OCI-LY3 (cell line): ENCODE measurements at regions not wholly inside any gene's neighbourhood (a gene's known extent, or its start where the extent isn't known, plus 50 kb on each side); places are given as distances from the start of the nearest gene placed in this dataset.
A peak's percentile ranks its signal among the peaks of the same experiment; 100 is the strongest.

Experiments
- H2AFZ ChIP-seq: fragments of 200-600, 300-600 bp; shearing (Covaris generic); 2 replicates; pipeline ENCODE4 v1.6.0; 2014; ENCODE audit warnings: antibody characterized with exemption, low read depth, low read length
- H3K27ac ChIP-seq: fragments of 200-600, 300-600 bp; sonication (generic); 2 replicates; pipeline ENCODE4 v1.5.1; 2014; ENCODE audit warnings: mild to moderate bottlenecking, low read length, moderate library complexity, mixed read lengths
- H3K27me3 ChIP-seq: fragments of 200-600, 300-600 bp; sonication (generic); 2 replicates; pipeline ENCODE4 v1.6.1; 2014; ENCODE audit warnings: low read depth, low read length, mixed read lengths
- H3K36me3 ChIP-seq: fragments of 200-600, 300-600 bp; sonication (generic); replicated peaks from 2 replicates; pipeline ENCODE3; 2014; ENCODE audit warnings: low read depth, low read length, mixed read lengths
- H3K4me1 ChIP-seq: fragments of 300-600, 200-600 bp; sonication (generic); 2 replicates; pipeline ENCODE4 v1.6.1; 2014; ENCODE audit warnings: low read length, mixed read lengths
- H3K4me2 ChIP-seq: fragments of 200-600, 300-600 bp; sonication (generic); 2 replicates; pipeline ENCODE4 v1.6.1; 2014; ENCODE audit warnings: low read length, mixed read lengths
- H3K4me3 ChIP-seq: fragments of 300-600, 200-600 bp; sonication (generic); 2 replicates; pipeline ENCODE4 v1.5.1; 2014; ENCODE audit warnings: antibody characterized with exemption, mild to moderate bottlenecking, low read length, moderate library complexity
- H3K79me2 ChIP-seq: fragments of 300-600, 200-600 bp; shearing (Covaris generic); 2 replicates; pipeline ENCODE4 v1.6.1; 2014; ENCODE audit warnings: mild to moderate bottlenecking, low read length, mixed read lengths
- H3K9ac ChIP-seq: fragments of 300-600, 200-600 bp; shearing (Covaris generic); 2 replicates; pipeline ENCODE4 v1.6.0; 2014; ENCODE audit warnings: mild to moderate bottlenecking, low read length, moderate library complexity
- H3K9me3 ChIP-seq: fragments of 200-600, 300-600 bp; shearing (Covaris generic); 2 replicates; pipeline ENCODE4 v1.6.1; 2014; ENCODE audit warnings: low read length, mixed read lengths; ENCODE audit not compliant: insufficient read depth
- H4K20me1 ChIP-seq: fragments of 200-600, 300-600 bp; sonication (generic); 2 replicates; pipeline ENCODE4 v1.6.1; 2016; ENCODE audit warnings: low read length, mixed read lengths; ENCODE audit not compliant: insufficient read depth
- CTCF ChIP-seq: fragments of 200-600, 300-600 bp; sonication (generic); IDR thresholded peaks from 2 replicates; pipeline ENCODE4 v1.5.1; 2014; ENCODE audit warnings: antibody characterized with exemption, low read length, low read depth
- EZH2phosphoT487 ChIP-seq: fragments of 200-600 bp; shearing (Covaris generic); IDR thresholded peaks from 2 replicates; pipeline ENCODE4 v1.6.1; 2018; ENCODE audit warnings: antibody characterized with exemption, mixed run types, low read depth

- no peak overlapping the region for H3K27ac ChIP-seq
- H3K27me3 ChIP-seq: no peaks in the 10 kb centered on the region
- H3K4me1 ChIP-seq: no peaks in the 10 kb centered on the region
- H4K20me1 ChIP-seq: no peaks in the 10 kb centered on the region
- H3K4me3 ChIP-seq: no peak overlapping the region
- no peaks in the 10 kb centered on the region for H3K9me3 ChIP-seq
- no peak overlapping the region; the same call in 1 of the 2 replicates for H2AFZ ChIP-seq
- no peak overlapping the region for H3K9ac ChIP-seq
- H3K4me2 ChIP-seq: no peak overlapping the region
- no peaks in the 10 kb centered on the region for H3K36me3 ChIP-seq
- H3K79me2 ChIP-seq: no peaks in the 10 kb centered on the region
- TF ChIP-seq EZH2phosphoT487: no peak
- no peak for TF ChIP-seq CTCF
These were observed 207.7 kb upstream of the SLIT2 start for GRCh38 chr4:20043991-20044390.

- Histone ChIP-seq H4K20me1 (no peaks in the 10 kb centered on the region), H3K36me3 (no peaks in the 10 kb centered on the region), H3K79me2 (no peaks in the 10 kb centered on the region), H2AFZ (no peak overlapping the region), H3K27ac (no peak overlapping the region), H3K4me3 (no peak overlapping the region), H3K9ac (no peak overlapping the region), H3K4me1 (0 out of 2 replicates have a peak, but pooled peaks cover 2% of the 10 kb centered on the region), H3K4me2 (no peak overlapping the region), H3K9me3 (no peaks in the 10 kb centered on the region), H3K27me3 (no peaks in the 10 kb centered on the region)
- no peak for TF ChIP-seq EZH2phosphoT487
These were observed 208.9 kb upstream of the SLIT2 start for GRCh38 chr4:20042769-20043168.

GRCh38 chr4:20041839-20042407 is 209.8 kb upstream of the SLIT2 start:
- H3K4me1 ChIP-seq: 0 out of 2 replicates have a peak, but pooled peaks cover 5% of the 10 kb centered on the region
- H3K4me3 ChIP-seq: no peak overlapping the region
- H3K27me3 ChIP-seq: no peaks in the 10 kb centered on the region
- H3K36me3 ChIP-seq: no peaks in the 10 kb centered on the region
- H3K9ac ChIP-seq: no peak overlapping the region
- no peaks in the 10 kb centered on the region for H3K9me3 ChIP-seq
- no peak overlapping the region for H3K4me2 ChIP-seq
- H4K20me1 ChIP-seq: no peaks in the 10 kb centered on the region
- H3K79me2 ChIP-seq: no peaks in the 10 kb centered on the region
- TF ChIP-seq CTCF (no peak), EZH2phosphoT487 (no peak)
- H2AFZ ChIP-seq: no peak overlapping the region
- no peak overlapping the region for H3K27ac ChIP-seq

GRCh38 chr4:20037745-20038144 is 214.0 kb upstream of the SLIT2 start:
- 0 out of 2 replicates have a peak, but pooled peaks cover 5% of the 10 kb centered on the region for H3K4me1 ChIP-seq
- H3K9ac ChIP-seq: no peak overlapping the region
- no peak overlapping the region for H3K27ac ChIP-seq
- no peaks in the 10 kb centered on the region for H3K9me3 ChIP-seq
- TF ChIP-seq CTCF (no peak), EZH2phosphoT487 (no peak)
- no peak overlapping the region for H3K4me3 ChIP-seq
- peak overlapping the region; percentile 22 for H3K4me2 ChIP-seq
- H4K20me1 ChIP-seq: no peaks in the 10 kb centered on the region
- H3K36me3 ChIP-seq: no peaks in the 10 kb centered on the region
- no peak overlapping the region for H2AFZ ChIP-seq
- H3K79me2 ChIP-seq: no peaks in the 10 kb centered on the region
- no peaks in the 10 kb centered on the region for H3K27me3 ChIP-seq
